GM12864 (cell line): ENCODE measurements at regions not wholly inside any gene's neighbourhood (a gene's known extent, or its start where the extent isn't known, plus 50 kb on each side); places are given as distances from the start of the nearest gene placed in this dataset.

ENCODE experiments used
- DNase-seq: peaks from one replicate; pipeline ENCODE4 v3.0.0-alpha.2; 2011; ENCODE audit warnings: low read depth
- H3K4me3 ChIP-seq: 2 replicates; pipeline ENCODE4 v1.5.1; 2011; ENCODE audit warnings: mild to moderate bottlenecking, low read depth, low read length, control low read depth
- CTCF ChIP-seq: IDR thresholded peaks from 2 replicates; pipeline ENCODE4 v1.5.1; 2011; ENCODE audit warnings: low read depth, mild to moderate bottlenecking, moderate library complexity, low read length, control low read depth, inconsistent platforms; ENCODE audit errors: missing control alignments

- no peak for DNase-seq
- H3K4me3 ChIP-seq = no peak overlapping the region
- no peak for TF ChIP-seq CTCF
Observed at GRCh38 chr3:182235504-182235903, 523.8 kb downstream of the SOX2 start.

GRCh38 chr3:182238126-182238525 is 526.4 kb downstream of the SOX2 start:
- DNase-seq = no peak
- no peak for TF ChIP-seq CTCF
- no peak overlapping the region for H3K4me3 ChIP-seq

GRCh38 chr3:182239316-182239715 is 527.6 kb downstream of the SOX2 start:
- no peak for DNase-seq
- no peak overlapping the region for H3K4me3 ChIP-seq
- TF ChIP-seq CTCF = no peak

- no peak overlapping the region for H3K4me3 ChIP-seq
- TF ChIP-seq CTCF = no peak
- DNase-seq = no peak
Observed at GRCh38 chr3:182240474-182240873, 528.7 kb downstream of the SOX2 start.

- no peak for DNase-seq
- H3K4me3 ChIP-seq = no peak overlapping the region
- no peak for TF ChIP-seq CTCF
Observed at GRCh38 chr3:182241196-182241765, 529.6 kb downstream of the SOX2 start.

- no peak for TF ChIP-seq CTCF
- DNase-seq = no peak
- no peak overlapping the region for H3K4me3 ChIP-seq
Observed at GRCh38 chr3:182241766-182242488, 530.2 kb downstream of the SOX2 start.

- DNase-seq = no peak
- H3K4me3 ChIP-seq = no peak overlapping the region
- TF ChIP-seq CTCF = no peak
Observed at GRCh38 chr3:182242489-182242942, 530.8 kb downstream of the SOX2 start.
